HFF-Myc (cell line): ENCODE measurements at regions not wholly inside any gene's neighbourhood (a gene's known extent, or its start where the extent isn't known, plus 50 kb on each side); places are given as distances from the start of the nearest gene placed in this dataset.

ENCODE experiments used
- DNase-seq: peaks from one replicate; pipeline ENCODE4 v3.0.0-alpha.2; 2011; ENCODE audit warnings: low read depth; ENCODE audit errors: extremely low read depth
- H3K4me3 ChIP-seq: replicated peaks from 2 replicates; pipeline ENCODE4 v1.5.1; 2011; ENCODE audit warnings: low read depth, mild to moderate bottlenecking, control low read depth, low read length
- TF ChIP-seq, protein P1 (sequence below): IDR thresholded peaks from 2 replicates; pipeline ENCODE4 v1.5.1; 2012; ENCODE audit warnings: mild to moderate bottlenecking, low read depth, low read length, control low read depth; ENCODE audit errors: missing control alignments

DNA sequence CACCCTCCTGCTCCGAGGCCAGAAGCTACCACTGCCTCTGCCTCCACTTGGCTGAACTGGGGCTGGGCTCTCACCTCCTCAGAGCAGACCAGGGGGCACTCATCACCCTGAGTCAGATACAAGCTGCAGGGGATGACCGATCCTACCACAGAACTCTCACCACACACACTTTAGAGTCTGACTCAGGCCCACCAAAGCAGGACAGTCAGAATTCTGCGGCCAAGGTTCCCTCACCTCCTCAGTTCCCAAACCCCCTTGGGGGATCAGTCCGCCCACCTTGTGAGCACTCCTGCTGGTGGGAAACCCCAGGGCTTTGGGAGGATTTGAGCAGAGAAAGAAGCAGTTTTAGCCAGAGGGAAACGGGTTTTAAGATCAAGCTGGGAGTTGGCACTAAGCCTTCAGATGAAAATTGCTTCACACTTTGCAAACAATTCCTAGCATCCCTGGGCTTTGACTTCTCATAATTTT, 587.8 kb upstream of the JAG1 start:
- H3K4me3 ChIP-seq = no peak overlapping the region
- TF ChIP-seq, protein P1, sequence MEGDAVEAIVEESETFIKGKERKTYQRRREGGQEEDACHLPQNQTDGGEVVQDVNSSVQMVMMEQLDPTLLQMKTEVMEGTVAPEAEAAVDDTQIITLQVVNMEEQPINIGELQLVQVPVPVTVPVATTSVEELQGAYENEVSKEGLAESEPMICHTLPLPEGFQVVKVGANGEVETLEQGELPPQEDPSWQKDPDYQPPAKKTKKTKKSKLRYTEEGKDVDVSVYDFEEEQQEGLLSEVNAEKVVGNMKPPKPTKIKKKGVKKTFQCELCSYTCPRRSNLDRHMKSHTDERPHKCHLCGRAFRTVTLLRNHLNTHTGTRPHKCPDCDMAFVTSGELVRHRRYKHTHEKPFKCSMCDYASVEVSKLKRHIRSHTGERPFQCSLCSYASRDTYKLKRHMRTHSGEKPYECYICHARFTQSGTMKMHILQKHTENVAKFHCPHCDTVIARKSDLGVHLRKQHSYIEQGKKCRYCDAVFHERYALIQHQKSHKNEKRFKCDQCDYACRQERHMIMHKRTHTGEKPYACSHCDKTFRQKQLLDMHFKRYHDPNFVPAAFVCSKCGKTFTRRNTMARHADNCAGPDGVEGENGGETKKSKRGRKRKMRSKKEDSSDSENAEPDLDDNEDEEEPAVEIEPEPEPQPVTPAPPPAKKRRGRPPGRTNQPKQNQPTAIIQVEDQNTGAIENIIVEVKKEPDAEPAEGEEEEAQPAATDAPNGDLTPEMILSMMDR = no peak
- DNase-seq = no peak

DNA sequence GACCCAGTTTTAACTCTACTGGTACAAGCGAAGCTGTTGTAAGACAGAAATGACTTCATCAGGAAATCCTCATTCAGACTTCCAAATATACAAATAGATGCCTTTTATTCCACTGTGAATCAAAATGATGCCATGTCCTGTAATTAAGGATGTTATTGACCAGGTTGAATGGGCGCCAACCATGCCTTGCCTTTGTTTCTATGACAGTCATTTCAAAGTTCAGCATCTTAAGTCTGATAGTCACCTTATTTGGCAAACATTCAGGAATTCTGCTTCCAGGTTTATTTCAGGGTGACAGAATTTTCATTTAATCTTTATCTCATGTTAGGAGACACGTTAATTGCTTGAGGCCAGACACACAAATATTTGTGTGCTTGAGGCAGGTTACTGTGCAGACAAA, 592.8 kb upstream of the JAG1 start:
- TF ChIP-seq, protein P1 = no peak
- no peak for DNase-seq
- no peak overlapping the region for H3K4me3 ChIP-seq

DNA sequence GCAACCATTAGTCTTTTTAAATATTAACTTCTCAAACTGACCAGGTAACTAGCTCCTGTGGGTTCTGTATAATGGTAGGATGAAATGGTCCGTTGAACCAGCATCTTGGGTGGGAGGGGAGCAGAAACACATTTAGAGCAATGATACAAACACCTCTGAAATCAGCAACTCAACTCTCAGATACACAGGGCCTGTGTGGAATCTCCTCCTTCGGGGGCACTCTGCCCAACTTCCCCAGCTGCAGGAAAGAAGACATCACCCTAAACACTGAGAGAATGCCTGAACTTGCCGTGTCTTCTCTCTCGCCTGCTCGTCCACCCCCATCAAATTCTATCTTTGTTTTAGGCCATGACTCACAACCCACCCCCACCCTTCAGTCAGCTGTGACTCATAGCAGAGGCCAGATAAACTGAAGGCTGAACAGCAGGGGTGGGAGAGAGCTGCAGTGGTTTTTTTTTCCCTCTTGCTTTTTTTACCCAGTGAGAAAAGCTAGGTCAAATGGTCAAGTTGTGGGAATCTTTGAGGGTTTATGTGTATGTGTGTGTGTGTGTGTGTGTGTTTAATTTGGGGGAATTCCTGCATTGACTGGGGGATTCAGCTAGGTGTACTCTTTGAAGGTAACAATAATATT, 593.4 kb upstream of the JAG1 start:
- TF ChIP-seq, protein P1 = no peak
- peak; percentile 75 for DNase-seq
- H3K4me3 ChIP-seq = no peak overlapping the region

DNA sequence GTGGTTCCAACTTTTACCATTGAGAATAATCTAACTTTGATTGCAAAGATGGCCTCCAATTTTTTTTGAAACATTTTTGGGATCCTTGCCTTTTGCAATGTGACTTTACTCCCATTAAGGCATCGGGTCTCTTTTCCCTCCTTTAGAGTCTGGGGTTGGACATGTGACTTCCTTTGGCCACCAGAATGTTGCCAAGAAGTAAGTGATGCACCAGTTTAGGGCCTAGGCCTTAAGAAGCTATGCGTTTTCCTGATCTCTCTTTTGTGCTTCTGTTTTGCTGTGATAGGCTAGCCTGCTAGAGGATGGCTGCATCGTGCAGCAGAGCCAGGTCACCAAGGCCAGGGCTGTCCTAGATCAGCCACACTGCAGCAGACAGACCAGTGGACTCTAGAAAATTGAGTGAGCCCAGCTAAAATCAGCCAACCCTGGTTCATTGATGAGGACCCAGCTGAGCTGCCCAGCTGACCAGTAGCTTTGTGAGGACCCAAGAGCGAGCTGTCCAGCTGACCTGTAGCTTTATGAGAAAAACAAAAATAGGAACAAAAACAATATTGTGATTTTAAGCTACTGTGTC, 594.0 kb upstream of the JAG1 start:
- no peak overlapping the region for H3K4me3 ChIP-seq
- no peak for DNase-seq
- TF ChIP-seq, protein P1 = no peak

DNA sequence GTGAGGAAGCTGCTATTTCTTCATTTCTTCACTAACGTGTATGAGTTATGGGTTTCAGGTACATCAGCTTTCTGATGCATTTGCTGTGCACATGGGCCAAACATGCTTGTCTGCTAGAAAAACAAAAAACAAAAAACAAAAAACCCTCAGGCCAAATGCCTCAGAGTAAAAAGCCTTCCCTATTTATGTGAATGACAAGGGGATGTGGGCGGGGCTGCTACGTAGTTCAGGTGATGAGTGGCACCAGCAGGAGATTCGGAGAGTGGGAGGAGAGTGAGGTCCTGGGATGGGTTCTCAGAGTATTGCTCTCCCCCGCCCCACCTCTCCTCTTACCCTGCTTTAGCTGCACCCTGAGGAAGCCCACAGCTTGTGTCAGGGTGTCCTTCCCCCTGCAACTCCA, 596.8 kb upstream of the JAG1 start:
- H3K4me3 ChIP-seq = no peak overlapping the region
- TF ChIP-seq, protein P1 = no peak
- no peak for DNase-seq

DNA sequence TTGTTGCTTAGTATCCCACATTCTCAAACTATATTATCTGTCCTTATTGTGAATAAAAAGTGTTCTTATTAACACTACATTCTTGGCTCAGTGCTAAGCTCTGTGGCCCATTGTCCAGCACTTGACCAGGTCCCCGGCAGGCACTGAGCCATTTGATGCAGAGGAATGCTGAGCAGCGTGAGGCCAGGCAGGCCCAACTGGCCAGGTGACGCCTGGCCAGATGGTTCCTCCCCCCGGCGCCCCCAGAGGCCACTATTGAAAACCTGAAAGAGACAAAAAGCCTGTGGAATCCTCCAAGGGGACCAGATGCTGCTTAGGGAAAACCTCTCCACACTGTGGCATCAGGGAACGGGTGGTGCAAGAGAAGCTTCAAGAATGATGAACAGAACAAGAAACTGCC, 597.5 kb upstream of the JAG1 start:
- TF ChIP-seq, protein P1 = no peak
- DNase-seq = no peak

DNA sequence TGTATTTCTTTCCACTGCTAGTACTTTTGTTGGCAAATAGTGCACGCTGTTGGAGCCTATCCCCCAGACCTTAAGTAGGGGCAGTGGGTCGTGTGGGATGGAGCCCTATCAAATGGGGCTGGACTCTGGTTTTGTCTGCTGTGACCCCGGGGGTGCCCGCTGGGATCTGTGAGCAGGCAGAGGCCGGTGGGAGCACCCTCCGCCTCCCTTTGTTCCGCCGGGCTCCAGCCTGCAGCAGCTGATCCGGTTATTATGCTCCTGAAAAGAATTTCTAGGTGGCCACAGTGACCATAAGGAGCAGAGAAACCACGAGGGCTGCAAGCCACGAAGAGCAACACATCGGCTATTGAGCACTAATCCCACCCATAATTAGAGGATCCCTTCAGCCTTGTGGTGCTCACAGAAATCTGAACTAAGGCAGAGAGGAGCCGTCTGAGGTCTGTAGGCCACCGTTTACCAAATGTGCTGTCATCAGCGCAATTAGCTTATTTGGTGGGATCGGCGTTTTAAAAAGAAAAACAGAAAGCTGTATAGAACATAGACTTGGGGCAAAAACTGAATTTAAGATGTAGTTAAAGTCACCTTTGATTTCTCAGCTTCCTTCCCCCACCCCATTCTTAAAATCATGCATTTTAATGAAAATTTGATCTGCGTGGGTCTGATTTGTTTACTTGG, 598.3 kb upstream of the JAG1 start:
- TF ChIP-seq, protein P1 = no peak
- H3K4me3 ChIP-seq = no peak overlapping the region
- DNase-seq = no peak

More for the DNA sequence above, 597.5 kb upstream of the JAG1 start:
- H3K4me3 ChIP-seq = no peak overlapping the region
